Hematopoietic multipotent progenitor cell treated with erythropoietin and hydrocortisone succinate and interleukin-3 and kit ligand, for 8 days (in vitro differentiated cells): ENCODE measurements at regions not wholly inside any gene's neighbourhood (a gene's known extent, or its start where the extent isn't known, plus 50 kb on each side); places are given as distances from the start of the nearest gene placed in this dataset.
"Not testable (repeated sequence)": the region's sequence is repeated elsewhere in the genome, so short reads cannot be mapped to it uniquely, and the experiment has no call there.

Experiments used
- DNase-seq: peaks from one replicate; pipeline ENCODE4 v3.0.0-alpha.2; 2015

DNA sequence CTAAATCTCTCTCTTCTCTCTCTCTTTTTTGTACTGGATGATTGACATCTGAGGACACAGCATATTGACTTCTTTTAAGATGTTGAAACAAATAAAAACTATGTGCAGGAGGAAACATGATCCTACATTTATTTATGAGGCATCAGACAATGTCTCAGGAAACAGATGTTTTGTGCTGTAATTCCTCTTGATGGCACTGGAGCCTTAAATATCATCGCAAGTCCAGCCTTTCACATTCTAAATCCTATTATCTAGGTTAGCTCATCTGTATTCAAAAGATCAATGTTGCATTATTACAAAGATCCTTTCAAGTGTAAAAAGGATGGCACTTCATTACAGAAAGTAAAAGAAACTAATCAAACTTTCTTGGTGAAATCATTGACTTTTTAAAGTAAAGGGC lies 63.9 kb downstream of the MAT2B start:
- DNase-seq, result no peak

DNA sequence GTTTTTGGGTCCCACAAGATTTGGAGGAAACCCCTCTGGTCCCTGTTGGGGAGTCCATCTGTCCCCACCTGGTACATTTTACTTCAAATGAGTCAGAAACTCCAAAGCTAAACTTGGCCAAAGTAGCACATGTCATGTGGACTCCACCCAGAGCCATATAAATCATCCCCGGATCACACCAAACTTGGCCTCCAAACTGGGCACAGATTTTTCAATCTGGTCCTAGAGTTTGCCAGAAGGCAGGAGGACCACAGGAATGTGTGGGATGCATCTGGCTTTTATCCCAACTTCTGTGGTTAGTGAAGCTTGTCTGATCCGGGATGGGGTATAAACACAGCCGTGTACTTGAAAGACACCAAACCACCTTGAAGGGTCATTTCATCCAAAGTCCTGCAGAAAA lies 66.3 kb downstream of the MAT2B start:
- no peak for DNase-seq

DNA sequence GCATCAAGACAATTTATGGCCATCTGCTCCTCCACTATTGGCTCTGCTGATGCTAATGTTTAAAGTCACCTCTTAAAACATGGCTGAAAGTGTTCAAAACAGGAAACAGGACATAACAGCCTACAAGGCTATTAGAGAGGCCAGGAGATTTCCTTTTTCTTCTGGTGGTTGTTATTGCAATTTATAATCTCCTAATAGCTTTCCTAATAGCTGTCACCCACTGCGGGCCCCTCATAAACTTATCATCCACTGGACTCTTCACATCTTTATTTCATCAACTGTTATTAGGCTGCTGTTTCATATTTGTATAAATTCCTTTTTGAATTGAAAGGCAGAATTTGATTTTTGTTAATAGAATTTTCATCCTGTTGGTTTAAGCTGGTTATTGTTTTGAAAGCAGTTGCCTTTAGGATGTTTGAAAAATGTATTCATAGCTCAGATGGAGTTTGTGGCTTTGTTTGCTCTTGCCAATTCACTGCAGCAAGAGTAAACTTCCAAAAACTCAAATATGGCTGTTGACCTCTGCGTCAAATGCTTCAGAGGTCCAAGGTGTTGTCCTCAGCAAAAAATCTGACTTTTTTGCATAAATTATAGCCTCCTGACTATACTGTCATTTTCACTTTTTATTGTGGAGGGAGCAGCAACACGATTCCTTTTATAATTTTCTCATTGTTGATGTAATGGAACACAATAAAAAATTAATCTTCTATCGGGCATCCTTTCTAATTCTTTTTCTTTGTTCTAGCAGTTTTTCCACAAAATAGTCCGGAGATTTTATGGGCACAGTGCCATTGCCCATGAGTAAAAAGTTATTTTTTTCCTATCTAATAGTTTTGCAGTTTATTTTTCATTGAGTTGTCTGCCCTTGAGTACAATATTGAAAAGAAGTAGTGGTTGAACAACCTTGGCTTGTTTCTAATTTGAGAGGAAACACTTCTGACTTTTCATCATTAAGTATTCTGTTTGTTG lies 69.3 kb downstream of the MAT2B start:
- DNase-seq, result no peak

DNA sequence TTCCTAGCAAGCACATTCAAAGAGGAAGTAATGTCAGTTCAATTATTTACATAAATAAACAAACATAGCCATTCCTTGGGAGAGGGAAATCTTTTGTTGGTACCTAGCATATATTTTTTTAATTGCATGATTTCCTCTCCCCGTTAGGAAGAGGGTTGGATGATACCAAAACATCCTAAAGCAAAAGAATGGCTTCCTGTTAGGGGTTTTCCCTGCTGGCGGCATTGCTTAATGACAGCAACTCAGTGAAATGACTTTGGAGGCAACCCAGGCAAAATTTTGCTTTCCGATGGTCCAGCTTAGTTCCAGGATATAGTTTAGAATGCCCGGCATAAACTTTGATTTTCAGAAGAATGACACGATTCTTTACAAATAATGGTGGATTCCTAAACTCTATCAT lies 73.2 kb downstream of the MAT2B start:
- no peak for DNase-seq

DNA sequence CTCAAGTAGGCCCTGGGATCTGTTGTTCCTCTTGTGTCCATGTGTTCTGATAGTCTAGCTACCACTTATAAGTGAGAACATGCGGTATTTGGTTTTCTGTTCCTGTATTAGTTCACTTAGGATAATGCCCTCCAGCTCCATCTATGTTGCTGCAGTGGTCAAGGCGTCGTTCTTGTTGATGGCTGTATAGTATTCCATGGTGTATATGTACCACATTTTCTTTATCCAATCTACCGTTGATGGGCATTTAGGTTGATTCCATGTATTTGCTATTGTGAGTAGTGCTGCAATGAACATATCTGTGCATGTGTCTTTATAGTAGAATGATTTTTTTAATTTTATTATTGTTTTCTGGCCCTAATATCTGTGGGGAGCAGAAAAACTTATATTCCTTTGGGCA lies 74.3 kb downstream of the MAT2B start:
- DNase-seq, result no peak

DNA sequence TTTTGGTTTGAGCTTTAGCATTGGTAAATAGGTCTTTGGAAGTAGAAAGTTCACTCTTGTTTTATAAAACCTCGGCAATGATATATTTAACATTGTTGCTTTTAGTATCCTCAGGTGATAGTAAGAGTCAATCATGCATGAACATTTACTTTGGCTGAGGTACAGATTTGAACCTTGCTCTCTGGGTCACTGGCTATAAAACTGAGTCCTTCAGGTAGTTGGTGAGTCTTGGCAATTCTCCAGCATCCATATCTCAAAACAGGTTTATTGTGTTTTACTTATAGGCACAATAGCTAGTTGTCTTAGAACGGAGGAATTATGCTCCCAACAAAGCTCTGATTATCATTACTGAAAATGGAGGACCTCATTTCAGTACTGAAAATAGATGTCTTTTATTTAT lies 75.1 kb downstream of the MAT2B start:
- DNase-seq, result no peak

DNA sequence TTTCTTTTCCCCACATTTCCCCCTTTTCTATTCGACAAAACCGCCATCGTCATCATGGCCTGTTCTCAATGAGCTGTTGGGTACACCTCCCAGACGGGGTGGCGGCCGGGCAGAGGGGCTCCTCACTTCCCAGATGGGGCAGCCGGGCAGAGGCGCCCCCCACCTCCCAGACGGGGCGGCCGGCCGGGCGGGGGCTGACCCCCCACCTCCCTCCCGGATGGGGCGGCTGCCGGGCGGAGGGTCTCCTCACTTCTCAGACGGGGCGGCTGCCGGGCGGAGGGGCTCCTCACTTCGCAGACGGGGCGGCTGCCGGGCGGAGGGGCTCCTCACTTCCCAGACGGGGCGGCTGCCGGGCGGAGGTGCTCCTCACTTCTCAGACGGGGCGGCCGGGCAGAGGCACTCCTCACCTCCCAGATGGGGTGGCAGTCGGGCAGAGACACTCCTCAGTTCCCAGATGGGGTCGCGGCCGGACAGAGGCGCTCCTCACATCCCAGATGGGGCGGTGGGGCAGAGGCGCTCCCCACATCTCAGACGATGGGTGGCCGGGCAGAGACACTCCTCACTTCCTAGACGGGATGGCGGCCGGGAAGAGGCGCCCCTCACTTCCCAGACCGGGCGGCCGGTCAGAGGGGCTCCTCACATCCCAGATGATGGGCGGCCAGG lies 78.2 kb downstream of the MAT2B start:
- not testable (repeated sequence) for DNase-seq

DNA sequence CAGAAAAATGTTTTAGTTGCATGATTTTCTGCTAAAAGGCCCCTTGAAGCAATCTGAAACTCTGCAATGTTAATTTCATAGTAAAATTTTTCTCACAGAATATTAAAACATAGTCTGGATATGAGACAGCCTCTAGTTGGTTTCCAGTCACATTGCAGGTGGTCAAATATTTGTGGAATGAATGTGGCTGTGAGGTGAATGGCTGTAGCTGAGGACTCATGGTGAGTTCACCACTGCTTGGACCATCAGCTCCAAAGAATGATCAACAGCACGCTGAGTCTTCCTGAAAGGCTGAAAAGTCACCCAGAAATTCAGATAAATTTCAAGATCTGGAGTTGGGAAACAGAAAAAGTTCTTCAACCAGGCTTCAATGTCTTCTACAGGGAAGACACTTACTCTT lies 79.8 kb downstream of the MAT2B start:
- DNase-seq, result no peak

DNA sequence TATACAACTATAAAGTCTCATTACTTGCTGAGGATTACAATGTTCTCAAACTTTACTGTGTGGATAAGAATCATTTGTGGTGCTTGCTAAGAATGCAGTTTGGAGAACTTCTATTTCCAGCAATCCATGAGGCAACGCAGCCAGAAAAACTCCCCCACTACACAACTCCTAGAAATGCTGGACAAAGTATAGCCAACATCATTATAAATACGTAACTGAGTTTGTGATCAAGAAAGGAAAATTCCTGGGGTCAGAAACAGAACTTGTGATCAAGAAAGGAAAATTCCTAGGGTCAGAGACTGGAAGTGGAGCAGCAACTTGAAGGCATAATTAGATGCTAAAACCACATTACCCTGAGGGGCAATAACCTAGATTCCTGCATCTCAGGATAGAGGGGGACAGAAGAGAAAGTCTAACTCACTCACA lies 81.1 kb downstream of the MAT2B start:
- no peak for DNase-seq

DNA sequence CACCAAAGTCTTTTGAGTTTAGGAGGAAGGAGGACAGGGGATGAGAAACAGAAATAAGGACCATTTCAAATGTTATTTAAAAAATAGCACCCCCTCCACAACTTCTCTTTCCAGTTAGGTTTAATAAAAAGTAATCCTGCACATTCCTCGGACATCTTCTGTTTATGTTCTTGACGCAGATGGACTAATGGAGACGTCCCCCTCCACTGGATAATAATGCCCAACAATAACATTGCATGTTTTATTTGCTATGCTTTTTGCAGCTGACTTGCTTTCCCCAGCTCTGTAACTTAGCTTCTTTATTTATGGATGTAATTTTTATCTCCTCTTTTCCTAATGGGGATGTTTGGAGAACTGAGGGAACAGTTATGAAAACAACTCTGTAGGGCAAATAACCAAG lies 89.5 kb downstream of the MAT2B start:
- no peak for DNase-seq

DNA sequence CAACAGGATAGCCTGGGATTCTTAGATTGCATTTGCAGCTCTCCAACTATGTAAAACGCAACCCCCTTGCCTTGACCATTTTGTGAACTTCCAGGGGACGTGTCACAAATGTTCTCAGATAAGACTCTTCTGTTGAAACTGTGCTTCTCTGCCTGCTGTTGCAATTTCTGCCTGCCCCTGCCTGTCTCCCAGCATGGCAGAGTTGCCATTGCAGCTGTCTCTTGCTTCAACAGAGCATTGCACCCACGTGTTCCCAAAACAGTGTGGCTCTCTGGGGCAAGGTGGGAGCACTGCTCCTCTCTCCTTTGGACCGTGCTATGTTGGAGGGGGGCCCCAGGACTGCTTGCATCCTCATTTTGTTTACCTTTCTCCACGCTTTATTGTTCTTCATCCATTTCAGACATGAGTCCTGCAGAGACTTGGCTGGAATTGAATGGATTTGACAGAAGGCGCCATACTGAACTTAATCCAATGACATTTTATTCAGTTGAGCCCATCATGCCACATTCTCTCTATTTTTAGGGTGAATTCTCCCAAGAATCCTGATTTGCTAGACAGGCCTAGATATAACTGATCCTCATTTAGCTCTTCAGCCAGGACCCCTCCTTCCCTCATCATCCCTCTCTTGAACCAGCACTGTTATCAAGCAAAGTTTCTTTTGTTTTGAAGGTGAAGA lies 90.7 kb downstream of the MAT2B start:
- DNase-seq, result no peak

DNA sequence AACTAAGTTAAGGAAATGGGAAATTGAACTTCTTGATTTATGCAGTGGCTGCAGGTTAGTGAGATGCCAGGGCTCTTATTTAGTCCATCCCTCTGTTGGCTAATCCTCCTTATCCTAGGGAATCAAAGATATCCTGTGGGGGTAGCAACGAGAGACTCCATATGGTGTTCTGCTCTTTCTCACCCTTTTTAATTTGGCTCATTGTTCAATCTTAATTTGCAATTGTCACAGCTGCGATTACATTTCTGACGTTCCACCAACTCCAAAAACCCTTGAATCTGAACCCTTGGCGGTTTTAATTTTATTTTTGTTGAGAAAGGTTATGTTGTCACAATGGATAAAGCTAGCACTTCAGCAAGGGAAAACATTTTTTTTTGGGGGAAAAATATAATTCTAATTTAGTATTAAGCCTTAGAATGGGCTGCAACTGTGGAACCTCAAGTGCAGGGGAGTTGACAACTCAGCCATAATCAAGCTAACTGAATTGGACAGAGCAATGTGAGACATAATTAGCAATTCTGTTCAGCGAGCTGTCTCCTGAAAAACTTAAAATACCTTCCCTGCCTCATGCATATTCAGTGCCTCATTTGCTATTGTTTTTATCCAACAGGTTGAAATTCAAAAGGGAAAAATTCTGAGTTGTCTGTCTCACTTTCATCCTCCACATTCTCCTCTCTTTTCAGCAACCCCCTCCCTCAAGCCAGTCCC lies 91.3 kb downstream of the MAT2B start:
- DNase-seq, result no peak

DNA sequence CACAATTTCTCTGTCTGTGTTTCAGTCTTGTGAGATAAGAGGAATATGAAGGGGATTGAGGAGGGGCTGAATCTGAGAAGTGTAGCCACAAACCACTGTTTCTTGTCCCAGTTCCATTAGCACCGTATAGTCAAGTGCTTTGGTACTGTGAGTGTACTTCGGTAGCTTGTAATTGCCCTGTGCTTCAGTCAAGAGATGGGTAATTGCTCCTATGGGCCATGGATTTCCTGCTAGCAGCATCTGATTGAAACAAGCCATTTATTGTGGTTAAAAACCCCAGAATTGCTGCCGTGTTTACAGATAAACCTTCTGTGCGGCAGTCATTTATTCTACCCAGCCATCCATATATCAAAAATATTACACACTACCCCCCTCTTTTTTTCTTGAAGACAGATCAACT lies 98.6 kb downstream of the MAT2B start:
- no peak for DNase-seq

DNA sequence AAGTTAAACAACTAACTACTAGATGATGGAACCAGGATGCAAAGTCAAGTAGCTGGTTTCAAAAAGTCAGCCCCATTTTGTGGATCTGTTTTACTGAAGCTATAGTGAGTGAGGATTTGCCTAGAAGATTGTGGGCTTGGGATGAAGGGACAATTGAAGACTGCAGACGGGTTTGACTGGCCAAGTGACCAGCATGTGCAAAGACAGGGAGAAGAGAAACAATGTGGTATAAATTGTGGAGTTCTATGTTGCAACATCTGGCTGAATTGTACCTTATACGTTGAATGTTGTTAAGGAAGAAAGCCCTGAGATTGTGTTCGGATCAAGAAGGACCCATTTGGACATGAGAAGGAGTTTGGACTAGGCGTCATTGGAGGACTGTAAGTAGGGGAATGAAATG lies 101.8 kb downstream of the MAT2B start:
- DNase-seq, result no peak

DNA sequence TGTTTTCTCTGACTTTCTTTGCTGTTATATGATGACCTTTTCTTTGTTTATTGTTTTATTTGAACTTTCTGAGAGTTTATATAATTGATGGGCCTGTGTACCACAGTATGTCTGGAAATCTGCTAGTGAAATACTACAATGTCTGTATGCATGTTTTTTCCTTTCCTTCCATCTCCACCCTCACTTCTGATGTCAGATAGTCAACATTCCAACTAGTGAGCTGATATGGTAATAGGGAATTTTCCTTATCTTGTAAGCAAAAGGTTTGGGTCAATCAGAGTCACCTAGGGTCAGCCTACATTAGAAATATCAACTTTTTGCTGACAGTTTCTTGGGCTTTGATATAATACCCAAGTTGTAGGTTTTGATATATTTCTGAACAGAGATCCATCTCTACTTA lies 103.2 kb downstream of the MAT2B start:
- no peak for DNase-seq

DNA sequence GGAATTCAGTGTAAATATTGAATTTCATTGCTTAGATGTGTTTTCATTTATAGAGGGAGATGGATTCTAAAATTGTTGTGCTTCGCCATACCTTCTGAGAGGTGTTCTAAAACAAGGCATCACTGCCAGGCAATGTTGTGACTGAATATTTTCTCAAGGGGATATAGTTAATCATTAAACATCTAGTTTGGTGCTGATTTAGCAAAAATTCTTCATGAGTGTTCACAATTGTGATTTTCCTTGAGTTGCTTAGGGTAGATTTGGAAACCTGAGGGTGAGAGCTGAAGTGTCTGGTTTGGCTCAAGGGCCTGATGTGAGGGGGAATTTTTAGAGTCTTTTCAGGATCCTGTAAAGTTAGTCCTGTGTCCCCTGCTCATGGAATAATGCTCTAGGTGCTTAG lies 104.5 kb downstream of the MAT2B start:
- no peak for DNase-seq

DNA sequence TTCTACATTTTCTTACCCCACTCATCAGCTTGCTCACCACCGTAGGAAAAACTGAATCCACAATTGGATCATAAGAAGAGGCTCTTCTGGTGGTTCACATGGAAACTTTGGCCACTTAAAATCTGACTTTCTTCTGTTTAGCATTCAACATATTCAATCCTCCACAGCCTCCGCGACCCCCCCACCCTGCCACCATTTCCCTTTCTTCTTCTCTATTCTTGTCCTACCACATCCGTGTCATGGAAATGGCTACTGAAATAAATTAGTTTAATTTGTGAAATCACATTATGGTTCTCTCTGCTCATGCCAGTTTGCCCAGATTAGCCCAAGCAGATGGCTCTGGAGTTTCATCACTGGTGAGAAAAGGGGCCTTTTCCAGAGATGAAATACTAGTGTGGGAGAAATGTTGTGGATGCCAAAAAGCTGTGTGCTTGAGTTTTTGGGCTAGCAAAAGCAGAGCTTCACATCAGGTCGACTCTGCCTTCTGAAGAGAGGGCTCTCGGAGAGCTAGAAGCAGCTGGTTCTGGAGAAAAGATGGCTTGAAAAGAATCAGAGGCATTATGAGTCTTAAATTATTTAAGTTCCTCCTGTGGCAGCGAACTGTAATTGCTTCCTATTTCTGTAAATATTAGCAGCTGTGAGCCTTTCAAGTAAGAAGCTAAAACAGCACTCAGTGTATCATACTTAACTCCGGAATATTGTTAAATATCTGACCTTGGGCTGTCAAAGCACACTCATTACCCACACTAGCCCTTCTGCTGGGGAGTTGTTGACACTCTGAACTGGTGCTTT lies 107.1 kb downstream of the MAT2B start:
- DNase-seq, result no peak

DNA sequence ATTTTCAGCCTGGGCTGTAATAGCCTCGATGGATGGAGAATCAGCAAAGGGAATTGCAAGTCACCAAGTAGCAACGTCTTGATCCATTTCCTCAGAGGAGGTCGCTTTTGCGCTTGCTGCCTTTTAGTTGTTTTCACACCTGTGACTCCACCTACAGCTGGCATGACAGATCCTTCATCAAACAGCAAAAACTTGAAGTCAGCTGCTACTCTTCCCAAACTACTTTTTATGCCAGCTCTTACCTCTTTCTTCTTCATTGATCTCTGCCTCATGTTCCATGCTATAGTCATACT lies 107.7 kb downstream of the MAT2B start:
- no peak for DNase-seq

DNA sequence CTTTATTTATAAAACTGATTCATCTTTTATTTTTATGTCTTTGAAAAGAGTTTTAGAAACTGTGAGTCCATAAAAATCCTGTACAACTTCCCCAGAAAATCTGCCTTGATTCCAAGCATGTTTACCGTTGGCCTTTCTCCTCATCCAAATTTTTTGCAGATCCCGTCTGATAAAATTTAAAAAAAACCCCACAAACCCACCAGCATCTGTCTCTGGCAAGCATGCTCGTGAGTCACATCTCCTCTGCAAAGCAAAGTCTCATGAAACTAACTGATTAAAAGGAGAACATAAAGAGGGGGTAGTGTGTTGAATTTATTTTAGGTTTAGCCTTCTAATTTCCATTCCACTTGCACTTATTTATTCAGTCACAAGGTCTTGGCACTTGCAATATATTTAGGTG lies 109.4 kb downstream of the MAT2B start:
- DNase-seq, result no peak

DNA sequence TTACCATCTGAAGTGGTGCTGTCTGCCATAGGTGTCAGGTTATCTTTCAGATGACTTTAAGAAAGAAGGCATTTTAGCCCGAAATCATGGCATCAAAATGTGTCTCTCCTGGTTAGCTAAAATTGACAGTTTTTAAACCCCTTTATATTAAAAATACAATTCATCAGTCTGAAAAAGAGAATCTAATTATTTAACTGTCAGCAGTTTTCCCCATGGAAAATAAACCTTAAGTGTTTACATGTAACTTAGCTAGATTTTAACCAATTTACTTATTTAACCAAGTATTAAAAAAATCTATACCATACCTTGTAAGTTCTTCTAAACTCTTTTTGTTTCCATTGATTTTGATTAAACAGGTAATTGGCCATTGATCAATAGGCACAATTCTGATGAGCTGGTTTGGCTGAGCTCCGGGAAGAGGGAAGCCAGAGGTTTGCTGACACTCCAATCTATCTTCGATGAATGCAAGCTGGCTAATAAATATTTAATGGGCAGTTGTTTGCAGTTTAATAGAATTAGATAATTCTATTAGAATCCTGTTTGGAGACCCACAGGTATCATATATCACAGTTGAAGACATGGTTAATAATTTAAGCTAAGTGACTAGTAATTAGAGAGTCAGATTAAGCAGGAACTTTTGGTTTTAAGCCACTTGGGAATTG lies 114.0 kb downstream of the MAT2B start:
- no peak for DNase-seq

DNA sequence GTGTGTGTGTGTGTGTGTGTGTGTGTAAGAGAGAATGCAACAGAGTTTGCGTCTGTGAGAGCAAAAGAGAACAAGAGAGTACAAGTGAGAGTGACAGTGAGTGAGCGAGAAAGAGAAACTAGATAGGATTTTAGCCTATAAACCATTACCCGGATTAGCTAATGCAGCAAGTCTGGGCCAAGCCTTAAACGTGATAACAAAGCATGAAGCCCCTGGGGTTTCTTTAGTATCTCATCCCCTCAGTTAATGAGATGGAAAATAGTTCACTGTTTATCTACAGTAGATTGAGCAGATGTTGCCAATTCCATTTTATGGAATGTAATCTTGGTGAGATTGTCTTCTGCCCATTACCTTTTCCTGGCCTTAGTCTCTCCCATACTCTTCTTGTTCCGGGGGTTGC lies 114.5 kb downstream of the MAT2B start:
- DNase-seq, result no peak

DNA sequence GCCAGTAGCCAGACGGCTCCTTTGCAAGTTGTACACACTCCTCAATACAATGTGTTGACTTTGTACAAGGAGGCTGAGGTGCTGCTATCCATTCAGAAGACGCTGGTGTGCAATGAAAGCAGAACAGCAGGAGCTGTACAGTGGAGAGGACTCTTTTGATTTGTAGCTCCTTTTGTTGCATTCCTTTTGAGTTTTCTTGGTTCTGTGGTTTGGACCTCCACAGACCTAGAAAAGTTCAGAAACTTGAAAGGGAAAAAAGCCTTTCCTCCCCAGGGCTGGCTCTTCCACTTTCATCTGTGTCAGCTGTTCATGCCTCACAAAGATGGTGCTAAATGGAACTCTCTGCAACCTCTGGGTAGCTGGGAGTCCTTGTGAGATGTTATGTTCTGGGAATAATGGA lies 117.4 kb downstream of the MAT2B start:
- no peak for DNase-seq
